Mammary epithelial cell (primary cell): ENCODE measurements at regions not wholly inside any gene's neighbourhood (a gene's known extent, or its start where the extent isn't known, plus 50 kb on each side); places are given as distances from the start of the nearest gene placed in this dataset.

Source experiments
- CTCF ChIP-seq, 2 donors: IDR thresholded peaks in 1 of 2; conservative IDR thresholded peaks in 1 of 2; 2 replicates each; pipeline ENCODE4 v1.5.1; 2011 to 2012; ENCODE audit warnings: inconsistent platforms in 2 of 2, low read length in 2 of 2, mild to moderate bottlenecking in 2 of 2, control low read depth in 1 of 2, low read depth in 1 of 2; ENCODE audit not compliant: insufficient read depth in 1 of 2; ENCODE audit errors: extremely low read depth in 1 of 2
- EZH2 ChIP-seq: IDR thresholded peaks from 2 replicates; pipeline ENCODE4 v1.6.1; 2012; ENCODE audit warnings: low read length, inconsistent platforms, borderline replicate concordance

DNA sequence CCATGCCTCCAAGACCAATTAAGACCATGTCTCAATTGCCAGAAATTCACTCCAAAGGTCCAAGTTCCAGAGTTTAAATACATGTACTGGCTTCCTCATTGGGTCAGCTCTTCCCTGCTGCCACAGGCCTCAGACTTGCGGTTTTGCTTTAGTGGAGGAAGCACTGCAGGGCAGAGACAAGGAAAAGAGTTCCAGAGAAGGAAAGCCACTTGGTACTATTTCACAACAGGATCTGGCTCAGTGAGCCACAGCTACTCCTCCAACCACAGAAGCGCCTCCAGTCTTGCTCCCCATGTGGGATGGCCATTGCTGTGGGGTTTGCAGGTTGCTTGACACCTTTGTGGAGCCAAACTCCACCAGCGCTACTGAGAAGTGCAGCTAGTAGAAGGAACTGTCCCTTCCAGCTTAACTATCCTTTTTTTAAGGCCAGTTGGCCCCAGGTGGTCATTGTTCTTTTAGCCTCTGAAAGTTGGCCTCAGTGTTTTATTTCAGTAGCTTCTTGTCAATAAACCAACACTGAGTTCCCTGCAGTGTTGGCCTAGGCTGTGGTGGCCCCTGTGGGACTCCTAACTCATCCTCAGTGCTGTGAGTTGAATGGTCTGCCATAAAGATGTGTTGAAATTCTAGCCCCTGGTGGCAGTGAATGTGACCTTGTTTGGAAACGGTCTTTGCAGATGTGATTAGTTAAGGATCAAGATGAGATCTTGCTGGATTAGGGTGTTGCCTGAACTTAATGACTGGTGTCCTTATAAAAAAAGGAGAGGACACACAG is 93.7 kb upstream of the DAP start:
- TF ChIP-seq CTCF (conservative IDR thresholded peaks at IDR 0.05 in 1 of 2, IDR thresholded peaks at IDR 0.05 in 1 of 2; ENCODE audit: extremely low read depth in 1 of 2, insufficient read depth in 1 of 2, low read depth in 1 of 2, low read length in 2 of 2) = no peak
- no peak for TF ChIP-seq EZH2
